C4-2B (cell line): ENCODE measurements at regions not wholly inside any gene's neighbourhood (a gene's known extent, or its start where the extent isn't known, plus 50 kb on each side); places are given as distances from the start of the nearest gene placed in this dataset.

ENCODE experiments used
- H3K27ac ChIP-seq: fragments of 450-650 bp; 2 replicates; pipeline ENCODE4 v1.5.1; 2017
- ZFX ChIP-seq: fragments of 450-650 bp; IDR thresholded peaks from 2 replicates; pipeline ENCODE4 v1.6.1; 2017
- TF ChIP-seq, protein P1 (sequence below): fragments of 450-650 bp; conservative IDR thresholded peaks from 2 replicates; pipeline ENCODE4 v1.5.1; 2017; ENCODE audit warnings: mild to moderate bottlenecking

DNA sequence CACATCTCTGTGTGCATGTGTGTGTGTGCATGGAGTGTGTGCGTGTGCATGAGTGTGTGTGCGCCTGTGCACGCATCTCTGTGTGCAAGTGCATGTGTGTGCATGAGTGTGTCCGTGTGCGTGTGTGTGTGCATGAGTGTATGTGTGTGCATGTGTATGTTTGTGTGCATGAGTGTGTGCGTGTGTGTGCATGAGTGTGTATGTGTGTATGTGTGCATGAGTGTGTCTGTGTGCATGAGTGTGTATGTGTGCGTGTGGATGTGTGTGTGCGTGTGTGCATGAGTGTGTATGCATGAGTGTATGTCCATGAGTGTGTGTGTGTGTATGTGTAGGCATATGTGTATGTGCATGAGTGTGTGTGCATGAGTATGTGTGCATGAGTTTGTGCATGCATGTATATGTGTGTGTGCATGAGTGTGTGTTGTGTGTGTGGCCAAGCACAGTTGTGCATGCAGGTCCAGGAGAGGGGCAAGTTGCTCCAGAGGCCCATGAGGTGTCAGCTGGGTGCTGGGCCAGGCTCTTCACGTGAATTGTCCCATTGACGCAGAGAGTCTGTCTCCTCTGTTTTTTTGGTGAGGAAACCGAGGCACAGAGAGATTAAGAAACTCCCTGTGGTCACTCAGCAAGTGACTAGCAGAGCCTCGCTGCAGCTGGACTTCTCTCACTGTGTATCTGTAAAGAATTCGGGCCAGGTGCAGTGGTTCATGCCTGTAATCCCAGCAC, 75.5 kb downstream of the ASB1 start:
- TF ChIP-seq, protein P1, sequence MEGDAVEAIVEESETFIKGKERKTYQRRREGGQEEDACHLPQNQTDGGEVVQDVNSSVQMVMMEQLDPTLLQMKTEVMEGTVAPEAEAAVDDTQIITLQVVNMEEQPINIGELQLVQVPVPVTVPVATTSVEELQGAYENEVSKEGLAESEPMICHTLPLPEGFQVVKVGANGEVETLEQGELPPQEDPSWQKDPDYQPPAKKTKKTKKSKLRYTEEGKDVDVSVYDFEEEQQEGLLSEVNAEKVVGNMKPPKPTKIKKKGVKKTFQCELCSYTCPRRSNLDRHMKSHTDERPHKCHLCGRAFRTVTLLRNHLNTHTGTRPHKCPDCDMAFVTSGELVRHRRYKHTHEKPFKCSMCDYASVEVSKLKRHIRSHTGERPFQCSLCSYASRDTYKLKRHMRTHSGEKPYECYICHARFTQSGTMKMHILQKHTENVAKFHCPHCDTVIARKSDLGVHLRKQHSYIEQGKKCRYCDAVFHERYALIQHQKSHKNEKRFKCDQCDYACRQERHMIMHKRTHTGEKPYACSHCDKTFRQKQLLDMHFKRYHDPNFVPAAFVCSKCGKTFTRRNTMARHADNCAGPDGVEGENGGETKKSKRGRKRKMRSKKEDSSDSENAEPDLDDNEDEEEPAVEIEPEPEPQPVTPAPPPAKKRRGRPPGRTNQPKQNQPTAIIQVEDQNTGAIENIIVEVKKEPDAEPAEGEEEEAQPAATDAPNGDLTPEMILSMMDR = no peak
- no peak for TF ChIP-seq ZFX
- H3K27ac ChIP-seq = no peak overlapping the region

DNA sequence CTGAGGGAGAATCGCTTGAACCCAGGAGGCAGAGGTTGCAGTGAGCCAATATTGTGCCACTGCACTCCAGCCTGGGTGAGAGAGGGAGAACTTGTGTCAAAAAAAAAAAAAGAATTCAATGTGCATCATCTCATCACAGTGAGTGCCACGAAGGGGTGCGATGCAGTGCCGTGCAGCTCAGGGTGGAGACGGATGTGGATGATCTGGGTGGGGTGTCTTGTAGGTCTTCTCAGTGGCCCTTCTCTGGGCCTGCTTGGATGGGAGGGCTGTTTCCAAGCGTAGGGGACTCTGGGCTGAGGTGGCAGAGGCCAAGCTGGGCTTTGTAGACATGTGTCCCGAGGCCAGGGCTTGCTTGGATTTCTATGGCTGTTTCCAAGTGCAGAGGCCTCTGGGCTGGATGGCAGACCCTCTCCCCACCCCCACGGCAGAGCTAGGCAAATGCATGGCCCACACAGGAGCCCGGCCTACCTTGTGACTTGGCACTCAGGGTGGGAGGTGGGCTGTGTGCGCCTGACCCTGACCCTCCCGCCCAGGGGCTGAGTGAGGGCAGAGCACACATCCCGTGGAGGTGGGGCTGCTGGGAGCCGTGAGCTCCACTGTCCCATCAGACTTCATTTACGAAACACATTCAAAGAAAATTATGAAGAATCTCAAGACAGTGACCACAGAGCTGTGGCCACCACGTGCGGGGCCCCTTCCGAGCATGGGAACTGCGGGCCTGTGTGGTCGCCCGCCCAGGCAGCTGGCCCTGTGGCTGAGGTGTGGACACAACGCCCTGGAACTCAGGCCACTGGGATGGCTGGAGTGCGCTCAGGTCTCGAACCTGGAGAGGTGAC, 76.4 kb downstream of the ASB1 start:
- TF ChIP-seq ZFX = no peak
- TF ChIP-seq, protein P1 = no peak
- H3K27ac ChIP-seq = no peak overlapping the region

DNA sequence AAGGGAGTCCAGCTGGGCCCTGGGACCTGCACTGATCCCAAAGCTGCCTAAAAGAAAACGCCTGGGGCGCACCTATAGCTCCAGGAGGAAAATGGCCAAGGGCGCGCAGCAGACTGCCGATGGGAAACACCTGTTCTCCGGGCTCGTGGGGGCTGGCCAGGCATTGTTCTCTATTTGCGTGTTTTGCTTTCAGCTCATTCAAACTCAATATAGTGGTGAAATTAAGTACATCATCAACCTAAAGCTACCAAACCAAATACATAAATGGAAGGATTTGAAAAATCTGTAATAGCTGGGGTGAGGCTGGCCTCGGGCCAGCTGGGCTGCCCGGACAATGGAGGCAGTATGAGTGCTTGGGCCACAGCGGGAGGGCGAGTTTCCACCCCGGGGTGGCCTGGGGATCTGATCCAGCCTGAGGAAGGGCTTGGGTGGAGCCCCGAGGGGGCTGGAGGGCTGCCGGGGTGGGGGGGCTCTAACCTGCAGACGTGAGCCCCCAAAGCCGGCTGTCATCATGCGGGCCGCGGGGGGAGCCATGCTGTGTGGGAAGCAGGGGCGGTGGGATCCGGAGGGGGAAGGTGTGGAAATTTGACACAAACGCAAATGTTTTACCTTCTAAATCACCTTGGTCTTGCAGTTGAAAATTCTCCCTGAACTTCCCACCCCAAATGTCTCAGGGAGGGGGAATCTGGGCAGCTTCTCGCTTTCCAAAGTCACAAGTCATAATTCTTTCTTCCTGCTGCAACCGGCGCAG, 77.6 kb downstream of the ASB1 start:
- TF ChIP-seq, protein P1 = no peak

DNA sequence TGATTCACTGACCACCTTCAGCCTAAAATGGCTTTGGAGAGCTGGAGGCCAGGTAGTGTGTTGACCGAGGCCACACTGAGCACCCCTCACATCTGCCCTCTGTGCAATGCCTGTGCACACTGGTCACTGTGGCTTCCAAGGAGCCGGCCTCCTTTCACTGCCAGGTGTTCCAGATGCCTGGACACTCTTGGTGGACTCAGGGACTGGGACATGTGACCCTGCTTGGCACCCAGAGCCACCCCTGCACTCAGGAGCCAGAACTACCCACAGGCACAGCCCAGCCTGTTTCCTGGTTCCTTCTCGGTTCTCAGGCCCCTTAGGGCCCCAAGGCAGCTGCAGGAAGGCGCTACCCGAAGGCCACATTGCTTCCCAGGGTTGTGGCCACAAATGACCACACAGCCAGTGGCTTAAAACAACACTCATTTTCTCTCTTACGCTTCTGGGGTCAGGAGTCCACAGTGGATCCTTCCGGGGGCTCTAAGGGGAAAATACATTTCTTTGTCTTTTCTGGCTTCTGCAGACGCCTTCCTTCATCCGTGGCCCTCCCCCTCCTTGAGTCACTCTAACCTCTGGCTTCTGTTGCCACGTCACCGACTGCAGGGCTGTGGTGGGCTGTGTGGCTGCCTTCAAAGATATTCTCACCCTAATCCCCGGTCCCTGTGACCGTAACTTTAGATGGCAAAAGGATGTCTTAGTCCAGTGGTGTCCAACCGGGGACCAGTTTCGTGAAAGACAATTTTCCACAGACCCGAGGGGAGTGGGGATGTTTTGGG, 78.6 kb downstream of the ASB1 start:
- no peak overlapping the region for H3K27ac ChIP-seq
- TF ChIP-seq, protein P1 = no peak
- TF ChIP-seq ZFX = no peak

More for the DNA sequence above, 77.6 kb downstream of the ASB1 start:
- H3K27ac ChIP-seq = no peak overlapping the region

DNA sequence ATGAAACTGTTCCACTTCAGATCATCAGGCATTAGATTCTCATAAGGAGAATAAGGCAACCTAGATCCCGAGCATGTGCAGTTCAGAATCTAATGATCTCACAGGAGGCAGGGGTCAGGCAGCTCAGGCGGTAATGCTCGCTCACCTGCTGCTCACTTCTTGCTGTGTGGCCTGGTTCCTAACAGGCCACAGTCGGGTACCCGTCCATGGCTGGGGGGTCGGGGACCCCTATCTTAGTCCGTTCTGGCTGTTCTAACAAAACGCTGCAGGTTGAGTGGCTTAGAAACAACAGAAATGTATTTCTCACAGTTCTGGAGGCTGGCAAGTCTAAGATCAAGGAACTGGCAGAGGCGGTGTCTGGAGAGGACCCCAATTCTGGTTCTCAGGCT, 79.2 kb downstream of the ASB1 start:
- TF ChIP-seq, protein P1 = no peak
- no peak for TF ChIP-seq ZFX

DNA sequence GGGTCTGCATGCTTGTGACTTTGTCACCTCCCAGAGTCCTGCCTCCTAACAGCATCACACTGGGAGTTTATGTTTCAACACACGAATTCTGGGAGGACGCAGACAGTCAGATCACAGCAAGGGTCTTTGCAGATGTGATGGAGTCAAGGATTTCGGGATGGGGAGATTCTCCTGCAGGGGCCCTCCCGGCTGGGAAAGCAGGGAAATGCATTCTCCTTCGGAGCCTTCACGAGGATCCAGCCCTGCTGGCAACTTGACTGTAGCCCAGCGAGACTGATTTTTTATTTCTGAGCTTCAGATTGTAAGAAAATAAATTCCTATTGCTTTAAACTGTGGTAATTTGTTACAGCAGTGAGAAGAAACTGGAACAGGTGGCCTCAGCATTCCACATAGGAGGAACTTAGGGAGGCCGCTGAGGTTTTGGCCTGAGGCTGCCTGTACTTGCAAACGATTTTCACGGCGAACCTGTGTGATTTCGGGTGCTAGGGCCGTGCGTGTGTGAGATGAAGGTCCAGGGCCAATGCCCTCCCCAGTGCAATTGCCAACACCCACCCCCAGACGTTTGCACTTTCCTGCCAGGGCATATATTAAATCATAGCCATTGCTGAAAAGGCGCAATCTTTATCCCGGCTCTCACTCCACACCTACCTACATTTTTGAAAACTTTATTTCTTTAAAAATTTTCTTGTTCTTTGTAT, 79.8 kb downstream of the ASB1 start:
- H3K27ac ChIP-seq = no peak overlapping the region
- TF ChIP-seq, protein P1 = no peak

More for the DNA sequence above, 79.2 kb downstream of the ASB1 start:
- no peak overlapping the region for H3K27ac ChIP-seq
